GM12865 (cell line): ENCODE measurements at regions not wholly inside any gene's neighbourhood (a gene's known extent, or its start where the extent isn't known, plus 50 kb on each side); places are given as distances from the start of the nearest gene placed in this dataset.

Experiments
- DNase-seq: peaks from one replicate; pipeline ENCODE4 v3.0.0; 2010; ENCODE audit warnings: low read depth
- H3K4me3 ChIP-seq: 2 replicates; pipeline ENCODE4 v1.5.1; 2011; ENCODE audit warnings: mild to moderate bottlenecking, low read depth, low read length, control low read depth
- TF ChIP-seq, protein P1 (sequence below): IDR thresholded peaks from 2 replicates; pipeline ENCODE4 v1.5.1; 2011; ENCODE audit warnings: low read length, control low read depth, low read depth, inconsistent platforms; ENCODE audit not compliant: insufficient read depth; ENCODE audit errors: missing control alignments

- TF ChIP-seq, protein P1, sequence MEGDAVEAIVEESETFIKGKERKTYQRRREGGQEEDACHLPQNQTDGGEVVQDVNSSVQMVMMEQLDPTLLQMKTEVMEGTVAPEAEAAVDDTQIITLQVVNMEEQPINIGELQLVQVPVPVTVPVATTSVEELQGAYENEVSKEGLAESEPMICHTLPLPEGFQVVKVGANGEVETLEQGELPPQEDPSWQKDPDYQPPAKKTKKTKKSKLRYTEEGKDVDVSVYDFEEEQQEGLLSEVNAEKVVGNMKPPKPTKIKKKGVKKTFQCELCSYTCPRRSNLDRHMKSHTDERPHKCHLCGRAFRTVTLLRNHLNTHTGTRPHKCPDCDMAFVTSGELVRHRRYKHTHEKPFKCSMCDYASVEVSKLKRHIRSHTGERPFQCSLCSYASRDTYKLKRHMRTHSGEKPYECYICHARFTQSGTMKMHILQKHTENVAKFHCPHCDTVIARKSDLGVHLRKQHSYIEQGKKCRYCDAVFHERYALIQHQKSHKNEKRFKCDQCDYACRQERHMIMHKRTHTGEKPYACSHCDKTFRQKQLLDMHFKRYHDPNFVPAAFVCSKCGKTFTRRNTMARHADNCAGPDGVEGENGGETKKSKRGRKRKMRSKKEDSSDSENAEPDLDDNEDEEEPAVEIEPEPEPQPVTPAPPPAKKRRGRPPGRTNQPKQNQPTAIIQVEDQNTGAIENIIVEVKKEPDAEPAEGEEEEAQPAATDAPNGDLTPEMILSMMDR: no peak
- DNase-seq: no peak
- H3K4me3 ChIP-seq: no peak overlapping the region
Observed at GRCh38 chr11:79544361-79544760, 103.5 kb upstream of the TENM4 start.

DNA sequence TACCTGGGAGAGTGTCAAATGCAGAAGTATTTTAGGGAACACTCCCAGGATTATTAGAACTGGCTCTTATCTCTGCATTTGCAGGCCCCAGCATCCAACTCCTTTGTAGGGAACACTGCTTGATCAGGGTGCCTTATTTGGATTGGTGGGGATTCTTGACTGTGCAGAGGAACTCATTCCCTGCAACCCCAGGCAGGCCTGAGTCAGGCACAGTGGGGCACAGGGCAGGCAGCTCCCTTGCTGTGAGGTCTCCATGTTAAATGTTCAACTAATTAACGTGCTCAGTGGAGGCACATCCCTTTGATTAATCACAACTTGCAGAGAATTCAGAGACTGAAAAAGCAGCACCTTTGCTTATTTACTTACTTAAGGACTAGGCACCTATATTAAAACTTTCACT is 102.3 kb upstream of the TENM4 start:
- H3K4me3 ChIP-seq: no peak overlapping the region

DNA sequence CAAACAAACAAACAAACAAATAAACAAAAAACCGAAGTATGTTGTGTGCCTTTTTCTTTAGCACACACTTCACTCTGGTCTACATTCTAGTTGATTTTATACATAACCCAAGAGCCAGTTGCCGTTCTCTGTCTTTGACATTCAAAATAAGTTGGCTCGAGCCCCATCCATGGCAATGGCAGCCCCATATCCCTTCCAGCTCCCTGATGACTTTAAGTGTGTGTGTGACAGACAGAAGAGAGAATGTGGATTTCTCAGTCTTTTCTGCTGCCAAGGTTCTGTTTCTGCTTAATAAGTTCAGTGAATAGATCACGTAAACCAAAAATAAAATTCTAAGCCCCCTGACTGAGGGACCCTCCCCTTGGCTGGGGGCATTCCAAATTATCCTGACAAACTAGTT is 100.6 kb upstream of the TENM4 start:
- H3K4me3 ChIP-seq: no peak overlapping the region
- DNase-seq: no peak
- TF ChIP-seq, protein P1: no peak

More for the DNA sequence above, 102.3 kb upstream of the TENM4 start:
- DNase-seq: no peak
- TF ChIP-seq, protein P1: no peak

DNA sequence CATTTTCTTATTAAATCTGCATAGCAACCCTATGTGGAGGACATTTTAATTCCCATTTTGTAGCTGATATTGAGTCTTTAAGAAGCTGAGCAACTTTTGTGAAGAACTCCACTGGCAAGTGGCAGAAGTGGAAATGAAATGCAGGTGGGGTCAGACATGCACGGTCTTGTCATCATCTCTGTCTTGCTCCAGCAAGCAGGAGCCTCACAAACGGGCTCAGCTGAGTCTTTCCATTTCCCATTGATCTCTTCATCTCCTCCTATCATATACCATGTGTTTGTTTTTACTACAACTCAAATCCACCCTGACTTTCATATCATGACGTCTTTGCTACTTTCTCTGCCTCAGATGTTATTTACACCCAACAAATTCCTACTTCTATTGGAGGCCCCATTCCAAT is 97.9 kb upstream of the TENM4 start:
- no peak overlapping the region for H3K4me3 ChIP-seq
- TF ChIP-seq, protein P1: no peak
- peak; percentile 1 for DNase-seq

DNA sequence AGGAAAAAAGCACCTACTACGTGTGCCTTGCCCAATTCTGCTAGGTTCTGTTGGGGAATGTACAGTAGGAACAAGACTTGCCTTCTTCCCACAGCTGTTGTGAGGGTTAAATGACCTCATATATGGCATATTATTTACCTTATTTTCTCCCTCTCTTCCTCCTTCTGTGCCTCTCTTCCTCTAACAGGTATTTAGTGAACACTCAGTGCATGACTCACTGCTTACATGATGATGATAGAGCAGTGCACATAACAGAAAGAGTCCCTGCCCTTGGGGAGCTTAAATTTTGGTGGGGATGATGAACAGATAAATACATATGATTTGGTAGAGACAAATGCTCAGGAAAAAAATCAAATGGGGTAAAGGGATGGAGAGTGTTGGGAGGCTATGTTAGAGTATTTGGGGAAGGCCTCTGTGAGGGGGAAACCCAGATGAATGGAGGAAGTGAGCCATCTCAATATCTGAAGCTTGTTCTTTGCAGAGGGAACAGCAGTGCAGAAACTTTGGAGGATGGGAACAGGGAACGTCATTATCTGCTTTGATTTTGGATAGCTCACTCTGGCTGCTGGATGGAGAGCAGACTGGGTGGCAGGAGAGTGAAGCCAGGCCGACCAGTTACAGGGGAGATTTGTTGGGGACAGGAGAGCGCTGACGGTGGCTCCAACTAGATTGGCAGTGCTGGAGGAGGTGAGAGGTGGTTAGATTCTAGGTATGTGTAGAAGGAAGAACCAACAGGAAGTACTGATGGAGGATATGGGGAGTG is 95.5 kb upstream of the TENM4 start:
- no peak for DNase-seq
- TF ChIP-seq, protein P1: no peak
- H3K4me3 ChIP-seq: no peak overlapping the region

GRCh38 chr11:79535606-79536005 is 94.8 kb upstream of the TENM4 start:
- TF ChIP-seq, protein P1: no peak
- H3K4me3 ChIP-seq: no peak overlapping the region
- no peak for DNase-seq

DNA sequence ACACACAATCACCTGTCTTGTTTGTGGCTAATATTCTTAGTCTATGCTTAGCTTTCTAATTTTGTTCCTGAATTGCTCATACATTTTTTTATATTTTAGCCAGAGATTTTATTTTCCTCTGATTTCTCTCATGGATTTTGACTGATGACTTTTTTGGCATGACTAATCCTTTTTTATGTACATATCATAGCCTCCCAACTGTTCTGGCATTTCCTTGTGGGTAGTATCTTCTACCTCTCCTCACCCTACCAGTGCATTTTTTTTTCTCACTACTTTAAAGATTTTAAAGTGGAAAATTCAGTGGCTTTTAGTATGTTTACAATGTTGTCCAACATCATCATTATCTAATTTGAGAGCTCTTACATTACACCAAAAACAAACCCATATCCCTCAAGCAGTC is 84.4 kb upstream of the TENM4 start:
- TF ChIP-seq, protein P1: no peak
- H3K4me3 ChIP-seq: no peak overlapping the region
- no peak for DNase-seq
